T-helper 17 cell (primary cell): ENCODE measurements at regions not wholly inside any gene's neighbourhood (a gene's known extent, or its start where the extent isn't known, plus 50 kb on each side); places are given as distances from the start of the nearest gene placed in this dataset.

Source experiments
- ATAC-seq: fragments of 150-1000 bp; cut with Tn5 transposase; 2 replicates; pipeline ENCODE4 v1.10.0; 2021; ENCODE audit warnings: mild to moderate bottlenecking, moderate library complexity
- DNase-seq, 3 donors: peaks; one replicate each; pipeline versions ENCODE4 v3.0.0 to v3.0.0-alpha.2; 2020 to 2021
- H3K9me3 ChIP-seq: one replicate; pipeline ENCODE4 v1.7.0; 2013; ENCODE audit warnings: low read length, mild to moderate bottlenecking; ENCODE audit not compliant: control insufficient read depth, poor library complexity, severe bottlenecking
- H3K27ac Mint-ChIP-seq: one replicate; pipeline ENCODE4 v1.8.0; 2022; ENCODE audit warnings: mild to moderate bottlenecking, moderate library complexity, mixed read lengths
- H3K27me3 Mint-ChIP-seq: one replicate; pipeline ENCODE4 v1.8.0; 2022; ENCODE audit warnings: mixed read lengths
- H3K36me3 Mint-ChIP-seq: one replicate; pipeline ENCODE4 v1.8.0; 2022; ENCODE audit warnings: low read depth, mixed read lengths
- H3K4me1 Mint-ChIP-seq: one replicate; pipeline ENCODE4 v1.8.0; 2022; ENCODE audit warnings: mild to moderate bottlenecking, mixed read lengths
- H3K4me3 Mint-ChIP-seq: one replicate; pipeline ENCODE4 v1.8.0; 2022; ENCODE audit warnings: mild to moderate bottlenecking, moderate library complexity, mixed read lengths

DNA sequence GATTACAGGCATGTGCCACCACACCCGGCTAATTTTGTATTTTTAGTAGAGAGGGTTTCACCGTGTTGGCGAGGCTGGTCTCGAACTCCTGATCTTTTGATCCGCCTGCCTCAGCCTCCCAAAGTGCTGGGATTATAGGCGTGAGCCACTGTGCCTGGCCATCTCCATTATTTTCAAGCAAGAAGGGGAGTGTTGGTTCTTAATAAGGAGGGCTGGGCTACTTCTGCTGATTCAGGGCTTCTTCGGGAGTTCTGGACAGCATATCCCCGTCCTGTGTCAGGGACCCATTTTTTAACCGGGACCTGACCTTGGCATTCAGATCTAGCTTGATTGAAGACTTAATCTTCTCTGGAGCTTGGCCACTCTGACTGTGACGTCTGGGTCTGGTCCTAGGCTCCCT is 74.1 kb upstream of the SYN2 start:
- Mint-ChIP-seq H3K27me3 (peaks cover under 1% of the 10 kb centered on the region), H3K36me3 (no peaks in the 10 kb centered on the region), H3K27ac (peak overlapping the region; percentile 16), H3K4me3 (no peak overlapping the region), H3K4me1 (peaks cover 5% of the 10 kb centered on the region)
- ATAC-seq (no peak), DNase-seq (no peak)
- H3K9me3 ChIP-seq, result no peaks in the 10 kb centered on the region

DNA sequence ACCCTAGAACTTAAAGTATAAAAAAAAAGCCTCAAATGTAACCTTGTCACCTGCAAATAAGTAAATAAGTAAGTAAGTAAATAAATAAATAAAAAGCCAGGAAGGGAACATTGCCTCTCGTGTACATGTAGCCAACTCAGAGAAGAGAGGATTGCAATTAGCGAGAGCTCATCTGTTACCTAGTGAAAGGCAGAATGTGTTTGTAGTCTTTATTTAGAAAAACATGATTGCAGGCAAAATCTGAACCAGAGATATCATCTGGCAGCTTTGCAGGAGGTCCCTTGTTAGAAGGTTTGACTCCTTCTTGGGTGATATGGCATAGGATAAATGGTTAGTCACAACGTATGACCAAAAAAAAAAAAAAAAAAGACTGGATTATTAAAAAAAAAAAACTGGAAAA is 71.6 kb upstream of the SYN2 start:
- DNase-seq, result no peak
- H3K4me1 Mint-ChIP-seq, result peaks cover 2% of the 10 kb centered on the region
- no peaks in the 10 kb centered on the region for H3K9me3 ChIP-seq
- no peaks in the 10 kb centered on the region for H3K36me3 Mint-ChIP-seq
- no peak for ATAC-seq
- H3K4me3 Mint-ChIP-seq, result no peak overlapping the region
- H3K27ac Mint-ChIP-seq, result no peak overlapping the region
- peaks cover 8% of the 10 kb centered on the region for H3K27me3 Mint-ChIP-seq

DNA sequence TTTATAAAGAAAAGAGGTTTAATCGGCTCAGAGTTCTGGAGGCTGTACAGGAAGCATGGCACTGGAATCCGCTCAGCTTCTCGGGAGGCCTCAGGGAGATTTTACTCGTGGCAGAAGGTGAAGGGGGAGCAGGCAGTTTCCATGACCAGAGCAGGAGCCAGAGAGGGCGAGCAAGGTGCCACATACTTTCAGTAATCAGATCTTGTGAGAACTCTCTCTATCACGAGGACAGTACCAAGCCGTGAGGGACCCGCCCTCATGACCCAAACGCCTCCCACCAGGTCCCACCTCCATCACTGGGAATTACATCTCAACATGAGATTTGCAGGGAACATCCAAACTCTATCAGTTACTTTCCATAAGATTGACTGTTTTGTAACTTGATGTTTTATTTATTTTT is 70.7 kb upstream of the SYN2 start:
- no peak for DNase-seq
- Mint-ChIP-seq H3K4me3 (no peak overlapping the region), H3K27me3 (peaks cover 12% of the 10 kb centered on the region), H3K4me1 (peaks cover 2% of the 10 kb centered on the region), H3K36me3 (no peaks in the 10 kb centered on the region), H3K27ac (no peak overlapping the region)
- H3K9me3 ChIP-seq, result no peaks in the 10 kb centered on the region
- no peak for ATAC-seq

DNA sequence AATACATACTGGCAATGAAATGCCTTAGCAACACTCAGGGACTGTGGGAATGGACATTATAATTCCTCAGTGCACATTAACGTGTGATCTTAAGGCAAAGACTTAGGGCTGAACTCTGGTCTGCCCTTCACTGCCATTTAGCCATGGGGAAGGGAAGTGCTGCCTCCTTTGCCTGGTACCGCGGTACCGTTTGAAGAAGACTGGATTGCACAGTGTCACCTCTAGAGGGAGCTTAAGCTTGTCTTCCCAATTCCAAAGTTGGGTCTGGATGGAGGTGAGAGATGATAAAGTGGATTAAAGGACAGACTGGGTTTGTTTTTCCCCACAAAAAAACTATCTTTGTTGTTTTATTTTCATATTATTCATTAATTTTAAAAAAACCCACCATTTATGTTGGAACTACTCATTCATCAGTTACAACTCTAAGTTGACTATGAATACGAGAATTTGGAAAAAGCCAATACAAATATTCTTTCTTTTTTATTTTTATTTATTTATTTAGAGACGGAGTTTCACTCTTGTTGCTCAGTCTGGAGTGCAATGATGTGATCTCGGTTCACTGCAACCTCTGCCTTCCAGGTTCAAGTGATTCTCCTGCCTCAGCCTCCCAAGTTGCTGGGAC is 60.0 kb upstream of the SYN2 start:
- no peak for DNase-seq
- H3K4me3 Mint-ChIP-seq, result no peak overlapping the region
- peaks cover 7% of the 10 kb centered on the region for H3K27me3 Mint-ChIP-seq
- no peaks in the 10 kb centered on the region for H3K36me3 Mint-ChIP-seq
- H3K4me1 Mint-ChIP-seq, result no peaks in the 10 kb centered on the region
- H3K9me3 ChIP-seq, result no peaks in the 10 kb centered on the region
- ATAC-seq, result no peak
- no peak overlapping the region for H3K27ac Mint-ChIP-seq

DNA sequence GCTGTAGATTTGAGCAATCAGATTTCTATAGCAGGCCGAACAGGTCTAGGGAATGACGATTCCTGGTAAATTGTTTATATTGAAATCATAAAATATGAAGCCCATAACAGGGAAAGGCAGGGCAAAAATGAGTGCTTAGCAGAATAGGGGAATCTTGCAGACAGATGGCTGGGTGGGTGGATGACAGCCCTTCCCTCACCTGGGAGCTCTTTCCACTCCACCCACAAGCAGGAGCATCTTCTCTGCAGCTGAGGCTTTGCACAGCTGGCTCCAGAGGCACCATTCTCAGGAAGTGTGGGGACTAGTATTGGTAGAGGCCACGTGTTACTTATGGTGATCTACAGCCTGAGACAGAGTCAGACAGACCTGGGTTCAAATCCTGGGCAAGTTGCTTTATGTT is 55.9 kb upstream of the SYN2 start:
- DNase-seq (no peak), ATAC-seq (no peak)
- peaks cover 3% of the 10 kb centered on the region for H3K9me3 ChIP-seq
- no peak overlapping the region for H3K4me3 Mint-ChIP-seq
- no peak overlapping the region for H3K27ac Mint-ChIP-seq
- peaks cover 13% of the 10 kb centered on the region for H3K27me3 Mint-ChIP-seq
- no peaks in the 10 kb centered on the region for H3K4me1 Mint-ChIP-seq
- no peaks in the 10 kb centered on the region for H3K36me3 Mint-ChIP-seq

DNA sequence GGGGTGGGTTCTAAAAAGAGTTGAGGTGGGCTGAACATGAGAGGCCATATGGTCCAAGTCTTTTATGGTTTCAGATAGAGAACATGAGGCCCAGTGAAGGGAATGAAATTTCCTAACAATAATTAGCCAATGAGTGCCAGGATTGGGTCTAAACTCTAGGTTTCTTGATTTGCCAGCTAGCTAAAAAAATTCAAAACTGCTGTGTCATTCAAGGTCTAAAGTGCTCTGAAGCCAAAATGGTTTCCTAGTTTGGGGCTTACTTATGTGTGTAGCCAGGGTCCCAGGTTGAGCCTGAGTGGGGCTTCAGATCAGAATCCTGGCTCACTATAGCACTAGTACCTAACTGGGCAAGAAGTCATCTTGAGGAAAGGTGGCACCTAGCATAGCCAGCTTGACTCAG is 55.3 kb upstream of the SYN2 start:
- DNase-seq (no peak), ATAC-seq (no peak)
- H3K4me1 Mint-ChIP-seq, result no peaks in the 10 kb centered on the region
- no peak overlapping the region for H3K27ac Mint-ChIP-seq
- H3K36me3 Mint-ChIP-seq, result no peaks in the 10 kb centered on the region
- peaks cover 3% of the 10 kb centered on the region for H3K9me3 ChIP-seq
- peaks cover 15% of the 10 kb centered on the region for H3K27me3 Mint-ChIP-seq
- H3K4me3 Mint-ChIP-seq, result no peak overlapping the region

DNA sequence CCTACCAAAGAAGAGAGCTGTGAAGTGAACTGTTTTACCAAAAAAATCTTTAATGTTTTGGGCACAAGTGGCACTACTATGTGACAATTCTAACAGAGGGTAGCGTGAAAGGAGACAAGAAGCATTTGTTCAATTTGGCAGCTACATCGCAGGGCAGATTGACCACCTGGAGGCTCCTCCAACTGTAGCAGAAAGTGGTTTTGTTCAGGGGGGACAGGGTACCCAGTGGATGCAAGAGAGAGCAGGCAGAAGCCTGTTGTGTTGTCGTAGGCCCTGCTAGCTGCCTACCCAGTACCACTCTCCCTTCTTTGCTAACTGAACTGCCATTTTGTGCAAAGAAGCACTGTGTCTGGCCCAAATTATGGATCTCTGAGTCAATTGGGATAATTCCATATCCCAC is 54.8 kb upstream of the SYN2 start:
- peaks cover 3% of the 10 kb centered on the region for H3K9me3 ChIP-seq
- DNase-seq, result no peak
- Mint-ChIP-seq H3K4me1 (no peaks in the 10 kb centered on the region), H3K27ac (no peak overlapping the region), H3K36me3 (no peaks in the 10 kb centered on the region), H3K27me3 (peaks cover 15% of the 10 kb centered on the region), H3K4me3 (no peak overlapping the region)
- ATAC-seq, result no peak

DNA sequence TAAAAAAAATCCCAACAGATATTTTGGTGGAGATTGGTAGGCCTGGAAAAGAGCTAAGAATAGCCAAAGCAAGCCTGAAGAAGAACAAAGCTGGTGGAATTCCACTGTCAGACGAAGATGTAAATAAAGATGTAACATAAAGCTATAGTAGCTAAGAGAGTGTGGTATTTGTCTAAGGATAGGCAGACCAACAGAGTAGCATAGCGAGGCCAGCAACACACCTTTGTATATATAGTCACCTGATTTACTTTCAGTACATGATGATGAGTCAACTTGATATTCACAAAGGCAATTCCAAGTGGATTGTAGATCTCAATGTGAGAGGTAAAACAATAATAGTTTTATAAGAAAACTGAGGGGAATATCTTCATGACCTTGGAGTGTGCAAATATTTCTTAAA is 53.6 kb upstream of the SYN2 start:
- H3K9me3 ChIP-seq, result peaks cover 3% of the 10 kb centered on the region
- no peak for DNase-seq
- no peak for ATAC-seq
- Mint-ChIP-seq H3K27me3 (peaks cover 15% of the 10 kb centered on the region), H3K27ac (no peak overlapping the region), H3K36me3 (no peaks in the 10 kb centered on the region), H3K4me1 (no peaks in the 10 kb centered on the region), H3K4me3 (no peak overlapping the region)

DNA sequence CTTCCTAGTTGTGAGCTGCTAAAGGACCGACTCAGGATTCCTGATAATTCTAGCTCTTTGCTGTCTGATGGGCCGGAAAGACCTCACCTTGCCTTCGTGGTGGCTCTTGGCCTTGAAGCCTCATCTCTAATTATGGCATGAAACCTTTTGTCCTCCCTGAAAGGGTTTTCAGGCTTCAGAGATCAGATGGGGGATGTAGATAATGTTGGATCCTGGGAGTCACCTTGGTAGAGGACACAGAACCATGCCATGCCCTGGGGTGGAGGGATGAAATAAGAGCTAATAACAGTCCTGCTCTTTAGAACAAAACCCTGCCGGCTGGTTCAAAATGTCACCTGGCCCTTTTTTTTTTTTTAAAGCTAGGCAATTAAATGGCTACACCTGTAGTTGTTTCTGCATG is 50.8 kb upstream of the SYN2 start:
- Mint-ChIP-seq H3K36me3 (no peaks in the 10 kb centered on the region), H3K4me3 (no peak overlapping the region), H3K4me1 (no peaks in the 10 kb centered on the region), H3K27ac (no peak overlapping the region), H3K27me3 (peaks cover 10% of the 10 kb centered on the region)
- ATAC-seq (no peak), DNase-seq (no peak)
- H3K9me3 ChIP-seq, result peaks cover 3% of the 10 kb centered on the region

DNA sequence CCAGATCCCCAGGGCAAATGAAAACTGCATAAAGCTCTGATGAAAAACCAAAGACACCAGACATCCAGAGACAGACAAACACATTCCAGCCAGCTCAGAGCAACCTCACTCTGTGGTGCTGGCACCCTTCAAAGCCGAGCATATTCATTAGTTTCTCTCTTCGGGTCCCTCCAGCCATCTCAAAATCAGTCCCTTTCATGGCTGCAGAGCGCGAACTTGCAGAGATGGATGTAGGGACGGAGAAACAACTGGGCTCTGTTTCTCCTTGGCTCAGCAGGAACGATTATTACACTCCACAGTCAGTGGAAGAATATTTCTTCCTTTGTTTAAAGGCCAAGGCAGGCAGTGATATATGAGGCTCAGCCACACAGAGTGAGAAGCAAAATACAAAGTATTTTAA is 50.4 kb upstream of the SYN2 start:
- Mint-ChIP-seq H3K27me3 (peaks cover 10% of the 10 kb centered on the region), H3K4me3 (no peak overlapping the region), H3K4me1 (no peaks in the 10 kb centered on the region), H3K36me3 (no peaks in the 10 kb centered on the region), H3K27ac (no peak overlapping the region)
- no peak for DNase-seq
- H3K9me3 ChIP-seq, result peaks cover 3% of the 10 kb centered on the region
- no peak for ATAC-seq

DNA sequence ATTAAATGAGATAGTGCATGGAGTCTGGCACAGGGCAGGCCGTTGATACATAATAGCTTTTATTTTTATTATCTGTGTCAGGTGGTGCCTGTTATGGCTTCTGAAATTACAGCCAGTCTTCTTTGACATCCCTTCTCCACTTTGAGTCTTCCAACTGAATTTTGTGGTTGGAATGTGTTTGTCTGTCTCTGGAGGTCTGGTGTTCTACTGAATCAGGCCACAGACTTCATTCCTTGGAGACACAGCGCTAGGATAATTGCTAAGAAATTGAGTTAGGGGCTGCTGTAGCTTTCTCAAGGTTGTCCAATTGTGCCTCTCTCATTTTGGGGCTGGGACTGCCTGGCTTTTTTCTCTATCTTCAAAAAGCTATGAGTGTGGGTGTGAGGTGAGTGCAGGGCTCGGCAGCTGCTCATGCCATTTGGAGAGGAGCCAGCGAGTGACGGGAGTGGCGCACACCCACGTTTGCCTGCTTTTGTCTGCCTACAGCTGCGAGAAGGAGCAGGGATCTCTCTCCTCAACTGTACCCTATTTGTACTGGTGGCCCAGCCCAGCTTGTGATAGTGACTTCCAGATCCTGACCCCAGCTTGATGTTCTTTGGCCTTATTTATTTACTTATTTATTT is 49.8 kb upstream of the SYN2 start:
- Mint-ChIP-seq H3K4me1 (no peaks in the 10 kb centered on the region), H3K36me3 (no peaks in the 10 kb centered on the region), H3K27me3 (peaks cover 6% of the 10 kb centered on the region), H3K27ac (no peak overlapping the region), H3K4me3 (no peak overlapping the region)
- ATAC-seq (no peak), DNase-seq (no peak)
- peaks cover 3% of the 10 kb centered on the region for H3K9me3 ChIP-seq
